IMR-90 (cell line): ENCODE measurements at regions not wholly inside any gene's neighbourhood (a gene's known extent, or its start where the extent isn't known, plus 50 kb on each side); places are given as distances from the start of the nearest gene placed in this dataset.

Experiments
- ATAC-seq: fragments of 200-7000 bp; cut with Tn5 transposase; 2 replicates; pipeline ENCODE4 v1.9.1; 2020; ENCODE audit warnings: low read depth, mild to moderate bottlenecking, moderate library complexity
- BruUV-seq: library from RNA; stranded (reverse); fragments of 400-500 nt; replicated peaks from 2 replicates; lab custom pipeline; 2021; lab: Mats Ljungman, UMichigan
- CTCF ChIA-PET: fragments of 300-600 bp; formaldehyde crosslinking; extraction: SDS; loops from one replicate; lab custom pipeline; 2021; ENCODE audit warnings: antibody characterized with exemption; lab: Yijun Ruan, JAX
- POLR2A ChIA-PET: fragments of 300-600 bp; sonication (Branson Sonifier 250); formaldehyde crosslinking; loops from one replicate; lab custom pipeline; 2022; ENCODE audit warnings: antibody characterized with exemption; ENCODE audit not compliant: unreplicated experiment; lab: Charles Lee
- DNase-seq: peaks from one replicate; pipeline ENCODE4 v3.0.0; 2013
- H2AFZ ChIP-seq: replicated peaks from 2 replicates; pipeline ENCODE3; 2013; ENCODE audit warnings: low read length, mild to moderate bottlenecking; ENCODE audit not compliant: poor library complexity
- H2AK5ac ChIP-seq: 2 replicates; pipeline ENCODE4 v1.6.1; 2013; ENCODE audit warnings: low read depth, low read length, inconsistent platforms
- H2AK9ac ChIP-seq: replicated peaks from 2 replicates; pipeline ENCODE3; 2013; ENCODE audit warnings: mild to moderate bottlenecking, low read depth, low read length, moderate library complexity; ENCODE audit not compliant: poor library complexity
- H2BK120ac ChIP-seq: 2 replicates; pipeline ENCODE4 v1.6.1; 2013; ENCODE audit warnings: low read depth, low read length, inconsistent platforms
- H2BK15ac ChIP-seq: 3 replicates; pipeline ENCODE4 v1.6.1; 2013; ENCODE audit warnings: low read depth, low read length, inconsistent platforms
- H2BK20ac ChIP-seq: 2 replicates; pipeline ENCODE4 v1.6.1; 2013; ENCODE audit warnings: low read depth, mild to moderate bottlenecking, inconsistent platforms, low read length, moderate library complexity
- H2BK5ac ChIP-seq: 2 replicates; pipeline ENCODE4 v1.6.1; 2013; ENCODE audit warnings: mild to moderate bottlenecking, low read depth, low read length, inconsistent platforms; ENCODE audit not compliant: poor library complexity, severe bottlenecking
- H3K14ac ChIP-seq: replicated peaks from 2 replicates; pipeline ENCODE4 v1.6.1; 2013; ENCODE audit warnings: low read depth, low read length, inconsistent platforms
- H3K18ac ChIP-seq: 2 replicates; pipeline ENCODE4 v1.6.1; 2013; ENCODE audit warnings: low read depth, low read length, control low read depth
- H3K23ac ChIP-seq: 2 replicates; pipeline ENCODE4 v1.6.1; 2013; ENCODE audit warnings: low read depth, low read length, inconsistent platforms
- H3K27ac ChIP-seq: 2 replicates; pipeline ENCODE4 v1.5.1; 2013; ENCODE audit warnings: mild to moderate bottlenecking, control low read depth, low read length; ENCODE audit not compliant: insufficient read depth
- H3K27me3 ChIP-seq: 2 replicates; pipeline ENCODE4 v1.6.1; 2013; ENCODE audit warnings: low read length; ENCODE audit not compliant: control insufficient read depth, insufficient read depth
- H3K36me3 ChIP-seq: 2 replicates; pipeline ENCODE4 v1.6.1; 2013; ENCODE audit warnings: low read length, mixed read lengths; ENCODE audit not compliant: control insufficient read depth, insufficient read depth
- H3K4ac ChIP-seq: 2 replicates; pipeline ENCODE4 v1.6.1; 2013; ENCODE audit warnings: low read depth, low read length, inconsistent platforms
- H3K4me1 ChIP-seq: 2 replicates; pipeline ENCODE4 v1.6.1; 2013; ENCODE audit warnings: low read length, mixed read lengths; ENCODE audit not compliant: control insufficient read depth, insufficient read depth
- H3K4me2 ChIP-seq: 2 replicates; pipeline ENCODE4 v1.6.1; 2013; ENCODE audit warnings: low read depth, mild to moderate bottlenecking, control low read depth, low read length, moderate library complexity
- H3K4me3 ChIP-seq: 2 replicates; pipeline ENCODE4 v1.5.1; 2013; ENCODE audit warnings: low read depth, mild to moderate bottlenecking, control low read depth, low read length, moderate library complexity; ENCODE audit not compliant: insufficient read depth
- H3K56ac ChIP-seq: 2 replicates; pipeline ENCODE4 v1.6.1; 2013; ENCODE audit warnings: low read length, inconsistent platforms; ENCODE audit not compliant: insufficient read depth; ENCODE audit errors: extremely low read depth
- H3K79me1 ChIP-seq, 2 experiments: 2 replicates each; pipeline ENCODE4 v1.6.1; 2013; ENCODE audit warnings: low read length in 2 of 2, inconsistent platforms in 1 of 2, low read depth in 1 of 2
- H3K9ac ChIP-seq: 2 replicates; pipeline ENCODE4 v1.6.1; 2013; ENCODE audit warnings: low read depth, low read length, control low read depth
- H3K9me1 ChIP-seq: 2 replicates; pipeline ENCODE4 v1.6.1; 2013; ENCODE audit warnings: low read length, inconsistent platforms; ENCODE audit not compliant: insufficient read depth
- H3K9me3 ChIP-seq: 2 replicates; pipeline ENCODE4 v1.6.1; 2013; ENCODE audit warnings: low read length; ENCODE audit not compliant: control insufficient read depth, insufficient read depth
- H4K20me1 ChIP-seq: 2 replicates; pipeline ENCODE4 v1.6.1; 2013; ENCODE audit warnings: low read length, inconsistent platforms; ENCODE audit not compliant: insufficient read depth
- H4K5ac ChIP-seq: 2 replicates; pipeline ENCODE4 v1.6.1; 2013; ENCODE audit warnings: mild to moderate bottlenecking, low read depth, low read length, control low read depth
- H4K8ac ChIP-seq, 2 experiments: 2 replicates each; pipeline ENCODE4 v1.6.1; 2013; ENCODE audit warnings: low read depth in 2 of 2, low read length in 2 of 2, control low read depth in 1 of 2, inconsistent platforms in 1 of 2
- H4K91ac ChIP-seq: 2 replicates; pipeline ENCODE4 v1.6.1; 2013; ENCODE audit warnings: low read depth, low read length, inconsistent platforms; ENCODE audit not compliant: insufficient read depth
- CEBPB ChIP-seq: IDR thresholded peaks from 2 replicates; pipeline ENCODE4 v1.6.1; 2012; ENCODE audit warnings: low read depth, low read length, improper control_type of control experiment
- CTCF ChIP-seq: conservative IDR thresholded peaks from 2 replicates; pipeline ENCODE4 v1.5.1; 2012; ENCODE audit warnings: mild to moderate bottlenecking, low read depth, low read length, improper control_type of control experiment
- RAD21 ChIP-seq: IDR thresholded peaks from 2 replicates; pipeline ENCODE4 v1.6.1; 2012; ENCODE audit warnings: low read length, improper control_type of control experiment
- SMC3 ChIP-seq: fragments of 150-350 bp; IDR thresholded peaks from 2 replicates; pipeline ENCODE4 v1.6.1; 2016; ENCODE audit warnings: low read depth, mild to moderate bottlenecking, antibody characterized with exemption, low read length, moderate library complexity
- WGBS, 2 experiments: methylation state at CpG; one replicate each; pipeline versions ENCODE4 v1.1.5 to v1.1.7; 2013; ENCODE audit warnings: missing lambda C conversion rate in 2 of 2; ENCODE audit not compliant: insufficient read length in 1 of 2; ENCODE audit errors: extremely low coverage in 2 of 2; 5-methylcytosine and 5-hydroxymethylcytosine counted together
- dilution Hi-C: fragments of 300-500 bp; cut with HindIII; formaldehyde crosslinking; loops from one replicate; pipeline ENCODE4 v1.14.3; 2018; ENCODE audit warnings: low sequenced_read_pairs; ENCODE audit not compliant: unreplicated experiment
- in situ Hi-C: fragments of 300-500 bp; cut with MboI; formaldehyde crosslinking; loops from 3 replicates; pipeline ENCODE4 v1.14.3; 2019; ENCODE audit warnings: low sequenced_read_pairs, inconsistent platforms, mixed read lengths
- intact Hi-C: fragments of 100-400 bp; cut with micrococcal nuclease; formaldehyde crosslinking; loops from 2 replicates; pipeline ENCODE4 v1.10.0; 2022

- Histone ChIP-seq H3K9me3 (no peaks in the 10 kb centered on the region), H4K20me1 (no peaks in the 10 kb centered on the region), H3K18ac (no peak overlapping the region), H3K9me1 (0 out of 2 replicates have a peak, but pooled peaks cover 3% of the 10 kb centered on the region), H3K4me1 (peaks cover 2% of the 10 kb centered on the region; the same call in 1 of the 2 replicates), H4K8ac (0 out of 4 replicates have a peak overlapping the region, but pooled peaks of 1 of the 2 experiments have one; percentile 2), H3K23ac (no peak overlapping the region), H3K4ac (no peak overlapping the region), H4K91ac (no peak overlapping the region), H4K5ac (no peak overlapping the region), H3K27me3 (no peaks in the 10 kb centered on the region), H2AFZ (no peak overlapping the region), H3K4me3 (no peak overlapping the region), H3K27ac (no peak overlapping the region), H3K56ac (no peak overlapping the region), H2BK15ac (no peak overlapping the region), H2BK20ac (no peak overlapping the region), H3K14ac (no peak overlapping the region), H2AK9ac (no peak overlapping the region), H2BK120ac (peak overlapping the region; percentile 16; the same call in 1 of the 2 replicates), H2BK5ac (no peak overlapping the region), H3K4me2 (no peak overlapping the region), H2AK5ac (no peak overlapping the region), H3K9ac (no peak overlapping the region), H3K79me1 (no peaks in the 10 kb centered on the region), H3K36me3 (no peaks in the 10 kb centered on the region)
- ATAC-seq (peak; percentile 66), DNase-seq (peak; percentile 66)
- intact Hi-C loops: loop anchor here (1.0 to 10.0 kb wide), 3 partner anchors 163 to 1082 kb away; no protein-coding TSS in a partner anchor
- POLR2A ChIA-PET: no interaction called here
- WGBS, 2 experiments: no CpG with 5 or more reads among the region's 8 CpGs
- peak; percentile 69 for TF ChIP-seq SMC3
- TF ChIP-seq CTCF: peak; percentile 57
- no peak for TF ChIP-seq CEBPB
- peak; percentile 70 for TF ChIP-seq RAD21
- CTCF ChIA-PET: interaction anchor here (0.6 to 1.5 kb wide), 7 partner anchors 11 to 1925 kb away, joined by 3 to 7 read pairs (median 3); no protein-coding TSS in a partner anchor
- BruUV-seq: no TSS peak
- dilution Hi-C loops: no loop called here
- in situ Hi-C loops: loop anchor here (25.0 kb wide), 1 partner anchor 1439 kb away; no protein-coding TSS in a partner anchor
These were observed 166.4 kb downstream of the TLE1 start for GRCh38 chr9:81522716-81523551.
